ENCODE measurements at regions not wholly inside any gene's neighbourhood (a gene's known extent, or its start where the extent isn't known, plus 50 kb on each side); places are given as distances from the start of the nearest gene placed in this dataset.

DNA sequence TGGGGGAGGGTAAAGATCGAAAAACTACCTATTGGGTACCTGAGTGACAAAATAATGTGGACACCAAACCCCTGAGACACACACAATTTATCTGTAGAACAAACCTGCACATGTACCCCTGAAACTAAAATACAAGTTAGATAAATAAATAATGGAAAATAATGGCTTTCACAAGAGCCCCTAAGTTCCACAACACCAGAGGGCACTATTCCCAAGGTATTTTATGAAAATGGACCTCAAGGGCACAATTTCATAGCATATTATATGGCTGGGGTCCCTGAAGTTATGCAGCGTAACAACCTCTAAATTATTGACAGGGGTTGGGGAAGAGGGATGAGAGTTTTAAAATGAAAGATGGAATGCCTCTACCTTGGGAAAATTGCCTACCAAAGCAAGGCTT, 81.3 kb upstream of the TMEM33 start:
- TF ChIP-seq, protein P1, sequence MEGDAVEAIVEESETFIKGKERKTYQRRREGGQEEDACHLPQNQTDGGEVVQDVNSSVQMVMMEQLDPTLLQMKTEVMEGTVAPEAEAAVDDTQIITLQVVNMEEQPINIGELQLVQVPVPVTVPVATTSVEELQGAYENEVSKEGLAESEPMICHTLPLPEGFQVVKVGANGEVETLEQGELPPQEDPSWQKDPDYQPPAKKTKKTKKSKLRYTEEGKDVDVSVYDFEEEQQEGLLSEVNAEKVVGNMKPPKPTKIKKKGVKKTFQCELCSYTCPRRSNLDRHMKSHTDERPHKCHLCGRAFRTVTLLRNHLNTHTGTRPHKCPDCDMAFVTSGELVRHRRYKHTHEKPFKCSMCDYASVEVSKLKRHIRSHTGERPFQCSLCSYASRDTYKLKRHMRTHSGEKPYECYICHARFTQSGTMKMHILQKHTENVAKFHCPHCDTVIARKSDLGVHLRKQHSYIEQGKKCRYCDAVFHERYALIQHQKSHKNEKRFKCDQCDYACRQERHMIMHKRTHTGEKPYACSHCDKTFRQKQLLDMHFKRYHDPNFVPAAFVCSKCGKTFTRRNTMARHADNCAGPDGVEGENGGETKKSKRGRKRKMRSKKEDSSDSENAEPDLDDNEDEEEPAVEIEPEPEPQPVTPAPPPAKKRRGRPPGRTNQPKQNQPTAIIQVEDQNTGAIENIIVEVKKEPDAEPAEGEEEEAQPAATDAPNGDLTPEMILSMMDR (IDR thresholded peaks at IDR 0.05) = no peak
- TF ChIP-seq TCF7L2 (IDR thresholded peaks at IDR 0.05; ENCODE audit: low read depth, low read length) = no peak

Measured in Panc1 (cell line).